ENCODE measurements at regions not wholly inside any gene's neighbourhood (a gene's known extent, or its start where the extent isn't known, plus 50 kb on each side); places are given as distances from the start of the nearest gene placed in this dataset.

- ATAC-seq (replicated peaks) (peak in 1 of 2 donors; percentile 60), DNase-seq (no peak)
- Mint-ChIP-seq H3K36me3 (no peaks in the 10 kb centered on the region), H3K4me1 (peaks cover 0 to 8% of the 10 kb centered on the region in 2 donors), H3K4me3 (no peak overlapping the region), H3K27me3 (peaks cover 11 to 14% of the 10 kb centered on the region in 2 donors), H3K27ac (no peak overlapping the region), H3K9me3 (no peaks in the 10 kb centered on the region)
Observed at GRCh38 chr1:119565131-119565772, 58.2 kb downstream of the HSD3B1 start.

GRCh38 chr1:119569095-119569494, 62.1 kb downstream of the HSD3B1 start:
- Mint-ChIP-seq H3K9me3 (no peaks in the 10 kb centered on the region), H3K4me1 (peaks cover 0 to 8% of the 10 kb centered on the region in 2 donors), H3K27me3 (peaks cover 14 to 16% of the 10 kb centered on the region in 2 donors), H3K4me3 (no peak overlapping the region), H3K36me3 (no peaks in the 10 kb centered on the region), H3K27ac (no peak overlapping the region)
- ATAC-seq (replicated peaks), result no peak
- DNase-seq, result no peak

All from stimulated activated naive B cell treated with anti-CD40 and anti-IgM and Interleukin-4, amounts not matched to agents 10 μg/mL and 1 μg/mL and 100 μg/mL, for 72 hours (primary cell).